Adipocyte (in vitro differentiated cells): ENCODE measurements at regions not wholly inside any gene's neighbourhood (a gene's known extent, or its start where the extent isn't known, plus 50 kb on each side); places are given as distances from the start of the nearest gene placed in this dataset.

ENCODE experiments used
- DNase-seq: peaks from one replicate; pipeline ENCODE4 v3.0.0-alpha.2; 2015; ENCODE audit warnings: low read depth
- H3K27me3 ChIP-seq: replicated peaks from 2 replicates; pipeline ENCODE4 v1.7.0; 2013; ENCODE audit warnings: mild to moderate bottlenecking, low read length, moderate library complexity; ENCODE audit not compliant: control insufficient read depth, insufficient read depth
- H3K36me3 ChIP-seq: 2 replicates; pipeline ENCODE4 v1.7.0; 2013; ENCODE audit warnings: low read length, mild to moderate bottlenecking, moderate library complexity; ENCODE audit not compliant: control insufficient read depth, insufficient read depth, severe bottlenecking
- H3K4me1 ChIP-seq: 2 replicates; pipeline ENCODE4 v1.7.0; 2013; ENCODE audit warnings: mild to moderate bottlenecking, low read length, moderate library complexity; ENCODE audit not compliant: control insufficient read depth, insufficient read depth
- H3K4me3 ChIP-seq: 2 replicates; pipeline ENCODE4 v1.7.0; 2013; ENCODE audit warnings: mild to moderate bottlenecking, low read length, moderate library complexity
- H3K9ac ChIP-seq: 2 replicates; pipeline ENCODE4 v1.7.0; 2013; ENCODE audit warnings: mild to moderate bottlenecking, low read length, moderate library complexity
- H3K9me3 ChIP-seq: 2 replicates; pipeline ENCODE4 v1.7.0; 2013; ENCODE audit warnings: mild to moderate bottlenecking, low read length, moderate library complexity; ENCODE audit not compliant: control insufficient read depth

GRCh38 chr9:81814401-81814793 is 113.8 kb upstream of the SPATA31D4 start:
- no peak for DNase-seq
- no peak overlapping the region for H3K9ac ChIP-seq
- H3K36me3 ChIP-seq: no peaks in the 10 kb centered on the region
- no peaks in the 10 kb centered on the region for H3K27me3 ChIP-seq
- no peak overlapping the region for H3K4me3 ChIP-seq
- H3K4me1 ChIP-seq: peaks cover 3% of the 10 kb centered on the region
- no peaks in the 10 kb centered on the region for H3K9me3 ChIP-seq

GRCh38 chr9:81814794-81815464 is 113.3 kb upstream of the SPATA31D4 start:
- no peaks in the 10 kb centered on the region for H3K27me3 ChIP-seq
- no peak for DNase-seq
- no peak overlapping the region for H3K4me3 ChIP-seq
- H3K36me3 ChIP-seq: no peaks in the 10 kb centered on the region
- no peak overlapping the region for H3K9ac ChIP-seq
- no peaks in the 10 kb centered on the region for H3K9me3 ChIP-seq
- peaks cover 8% of the 10 kb centered on the region for H3K4me1 ChIP-seq

GRCh38 chr9:81815781-81816180 is 112.4 kb upstream of the SPATA31D4 start:
- H3K4me1 ChIP-seq: peaks cover 17% of the 10 kb centered on the region
- no peak for DNase-seq
- H3K9me3 ChIP-seq: no peaks in the 10 kb centered on the region
- H3K27me3 ChIP-seq: no peaks in the 10 kb centered on the region
- H3K4me3 ChIP-seq: no peak overlapping the region
- no peak overlapping the region for H3K9ac ChIP-seq
- H3K36me3 ChIP-seq: no peaks in the 10 kb centered on the region

- peak; percentile 24 for DNase-seq
- Histone ChIP-seq H3K4me1 (peaks cover 19% of the 10 kb centered on the region), H3K9me3 (no peaks in the 10 kb centered on the region)
Measured at GRCh38 chr9:81819155-81819554, 109.1 kb upstream of the SPATA31D4 start.

GRCh38 chr9:81819859-81820546 is 108.2 kb upstream of the SPATA31D4 start:
- Histone ChIP-seq H3K27me3 (no peaks in the 10 kb centered on the region), H3K9ac (no peak overlapping the region), H3K4me1 (peaks cover 19% of the 10 kb centered on the region), H3K36me3 (no peaks in the 10 kb centered on the region), H3K9me3 (no peaks in the 10 kb centered on the region), H3K4me3 (peak overlapping the region; percentile 2)
- DNase-seq: peak; percentile 74

More at GRCh38 chr9:81819155-81819554, 109.1 kb upstream of the SPATA31D4 start:
- no peaks in the 10 kb centered on the region for H3K36me3 ChIP-seq
- no peak overlapping the region for H3K4me3 ChIP-seq
- no peak overlapping the region for H3K9ac ChIP-seq
- no peaks in the 10 kb centered on the region for H3K27me3 ChIP-seq

- Histone ChIP-seq H3K9ac (no peak overlapping the region), H3K9me3 (no peaks in the 10 kb centered on the region), H3K4me1 (peaks cover 19% of the 10 kb centered on the region), H3K36me3 (no peaks in the 10 kb centered on the region), H3K27me3 (peaks cover 2% of the 10 kb centered on the region), H3K4me3 (no peak overlapping the region)
- DNase-seq: no peak
Measured at GRCh38 chr9:81822301-81822865, 105.8 kb upstream of the SPATA31D4 start.

GRCh38 chr9:81822967-81823366 is 105.3 kb upstream of the SPATA31D4 start:
- Histone ChIP-seq H3K36me3 (no peaks in the 10 kb centered on the region), H3K4me3 (no peak overlapping the region), H3K4me1 (peaks cover 19% of the 10 kb centered on the region), H3K27me3 (peaks cover 3% of the 10 kb centered on the region), H3K9ac (no peak overlapping the region), H3K9me3 (no peaks in the 10 kb centered on the region)
- DNase-seq: no peak

GRCh38 chr9:81823672-81824554 is 104.3 kb upstream of the SPATA31D4 start:
- Histone ChIP-seq H3K36me3 (no peaks in the 10 kb centered on the region), H3K9me3 (no peaks in the 10 kb centered on the region), H3K4me1 (peaks cover 19% of the 10 kb centered on the region), H3K4me3 (no peak overlapping the region), H3K27me3 (peaks cover 3% of the 10 kb centered on the region), H3K9ac (no peak overlapping the region)
- no peak for DNase-seq

GRCh38 chr9:81824802-81825730 is 103.2 kb upstream of the SPATA31D4 start:
- H3K36me3 ChIP-seq: no peaks in the 10 kb centered on the region
- H3K9ac ChIP-seq: no peak overlapping the region
- H3K4me1 ChIP-seq: peaks cover 10% of the 10 kb centered on the region
- peaks cover 3% of the 10 kb centered on the region for H3K27me3 ChIP-seq
- no peaks in the 10 kb centered on the region for H3K9me3 ChIP-seq
- H3K4me3 ChIP-seq: no peak overlapping the region
- DNase-seq: no peak

GRCh38 chr9:81825846-81826516 is 102.2 kb upstream of the SPATA31D4 start:
- H3K9me3 ChIP-seq: no peaks in the 10 kb centered on the region
- H3K4me1 ChIP-seq: peaks cover under 1% of the 10 kb centered on the region
- H3K9ac ChIP-seq: no peak overlapping the region
- H3K27me3 ChIP-seq: peaks cover 3% of the 10 kb centered on the region
- no peak overlapping the region for H3K4me3 ChIP-seq
- DNase-seq: no peak
- no peaks in the 10 kb centered on the region for H3K36me3 ChIP-seq
